NCI-H2107 treated with DMSO at 0.1 percent for 48 hours (cell line): ENCODE measurements at regions not wholly inside any gene's neighbourhood (a gene's known extent, or its start where the extent isn't known, plus 50 kb on each side); places are given as distances from the start of the nearest gene placed in this dataset.
"Not testable (repeated sequence)": the region's sequence is repeated elsewhere in the genome, so short reads cannot be mapped to it uniquely, and the experiment has no call there.

ENCODE experiments used
- DNase-seq: peaks from one replicate; lab custom pipeline; 2025; ENCODE audit not compliant: unreplicated experiment; lab: John Stamatoyannopoulos, UW

DNA sequence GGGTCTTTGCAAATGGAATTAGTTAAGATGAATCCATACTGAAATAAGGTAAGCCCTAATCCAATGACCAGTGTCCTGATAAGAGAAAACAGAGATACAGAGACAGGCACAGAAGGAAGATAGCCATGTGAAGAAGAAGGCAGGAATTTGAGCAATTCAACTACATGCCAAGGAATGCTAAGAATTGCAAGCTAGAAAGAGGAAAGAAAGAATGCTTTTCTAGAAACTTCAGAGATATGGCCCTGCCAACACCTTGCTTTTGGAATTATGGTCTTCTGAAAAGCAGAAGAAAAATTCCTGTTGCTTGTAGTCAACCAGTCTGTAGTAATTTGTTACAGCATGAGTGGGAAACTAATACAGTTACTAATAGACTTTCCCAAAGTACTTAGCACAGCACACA is 111.3 kb downstream of the SLC17A6 start:
- no peak for DNase-seq

DNA sequence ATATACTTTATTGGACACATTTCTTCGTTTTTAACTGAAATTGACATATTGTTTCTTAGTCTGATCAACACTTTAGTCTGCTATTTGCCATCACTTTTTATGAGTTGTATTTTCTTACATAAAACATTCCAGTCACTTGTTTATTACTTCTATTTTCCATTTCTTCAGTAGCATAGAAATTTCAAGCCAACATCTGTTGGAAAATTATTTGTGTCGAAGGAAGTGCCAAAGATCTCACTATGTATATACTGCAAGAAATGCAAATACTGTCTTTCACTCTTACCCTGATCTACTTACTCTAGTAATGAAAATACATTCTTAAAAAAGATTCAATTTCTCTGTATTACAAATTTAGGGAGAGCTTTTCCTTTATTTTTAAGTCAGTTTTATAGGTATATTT is 105.9 kb downstream of the SLC17A6 start:
- no peak for DNase-seq

GRCh38 chr11:22441831-22442230 is 103.7 kb downstream of the SLC17A6 start:
- DNase-seq, result no peak

- not testable (repeated sequence) for DNase-seq
Measured at GRCh38 chr11:22435582-22435981, 97.4 kb downstream of the SLC17A6 start.

DNA sequence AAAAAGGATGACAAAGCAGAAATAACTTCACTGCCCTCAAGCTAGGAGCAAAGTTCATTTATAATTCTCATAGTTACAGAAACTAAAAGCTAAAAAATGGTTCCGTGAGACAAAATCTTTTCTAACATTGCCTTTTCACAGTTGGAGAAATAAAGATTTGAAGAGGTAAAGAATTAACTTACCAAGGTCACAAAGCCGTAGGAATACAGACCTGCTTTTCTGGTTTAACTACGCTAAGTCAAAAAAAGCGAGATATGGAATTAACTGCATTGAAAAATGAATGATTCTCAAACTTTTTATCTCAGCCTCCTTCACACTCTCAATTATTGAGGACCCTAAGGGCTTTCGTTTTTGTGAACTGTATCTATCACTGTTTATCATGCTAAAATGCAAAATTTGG is 95.3 kb downstream of the SLC17A6 start:
- DNase-seq, result no peak

- DNase-seq, result no peak
Measured at GRCh38 chr11:22433094-22433455, 94.9 kb downstream of the SLC17A6 start.

- DNase-seq, result peak; percentile 93
Measured at GRCh38 chr11:22432291-22433093, 94.3 kb downstream of the SLC17A6 start.

DNA sequence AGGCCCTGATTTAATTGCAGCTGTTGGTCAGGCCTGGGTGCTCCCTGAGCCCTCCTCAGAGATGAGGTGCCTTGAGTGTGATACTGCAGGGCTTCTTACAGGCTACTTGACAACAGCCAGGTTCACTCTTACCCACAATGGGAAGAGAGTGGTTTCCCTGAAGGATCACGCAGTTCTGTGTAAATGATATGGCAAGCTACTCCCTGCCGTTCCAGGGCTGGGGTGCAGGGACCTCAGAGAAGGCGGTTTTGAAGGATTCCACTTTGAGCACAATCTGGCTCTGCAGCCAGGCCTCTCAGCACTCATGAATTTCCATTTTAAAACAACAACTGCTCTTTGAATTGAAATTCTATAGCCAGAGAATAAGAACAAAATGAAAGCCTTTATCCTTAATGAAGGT is 92.9 kb downstream of the SLC17A6 start:
- peak; percentile 83 for DNase-seq

DNA sequence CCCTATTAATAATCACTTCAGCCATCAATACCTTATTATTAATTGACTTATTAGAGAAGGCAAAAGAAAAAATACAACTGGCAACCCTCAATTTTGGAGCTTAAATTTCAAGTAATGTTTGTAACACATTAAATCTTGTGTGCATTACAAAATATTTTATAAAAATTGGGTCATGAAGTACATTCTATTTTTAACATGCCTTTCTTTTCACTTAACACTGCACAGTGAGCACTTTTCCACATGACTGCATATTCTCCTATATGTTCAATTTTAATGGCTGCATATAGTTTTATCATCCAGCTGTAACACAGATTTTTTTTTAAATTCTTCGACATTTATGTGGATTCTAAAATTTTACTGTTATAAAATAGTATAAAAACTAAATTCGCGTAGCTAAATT is 92.5 kb downstream of the SLC17A6 start:
- peak; percentile 12 for DNase-seq

- peak; percentile 10 for DNase-seq
Measured at GRCh38 chr11:22430141-22430541, 92.0 kb downstream of the SLC17A6 start.
